OCI-M2 (cell line): ENCODE measurements at regions not wholly inside any gene's neighbourhood (a gene's known extent, or its start where the extent isn't known, plus 50 kb on each side); places are given as distances from the start of the nearest gene placed in this dataset.
"Not testable (repeated sequence)": the region's sequence is repeated elsewhere in the genome, so short reads cannot be mapped to it uniquely, and the experiment has no call there.

Experiments used
- DNase-seq: peaks from one replicate; lab custom pipeline; 2025; ENCODE audit not compliant: unreplicated experiment; lab: John Stamatoyannopoulos, UW

DNA sequence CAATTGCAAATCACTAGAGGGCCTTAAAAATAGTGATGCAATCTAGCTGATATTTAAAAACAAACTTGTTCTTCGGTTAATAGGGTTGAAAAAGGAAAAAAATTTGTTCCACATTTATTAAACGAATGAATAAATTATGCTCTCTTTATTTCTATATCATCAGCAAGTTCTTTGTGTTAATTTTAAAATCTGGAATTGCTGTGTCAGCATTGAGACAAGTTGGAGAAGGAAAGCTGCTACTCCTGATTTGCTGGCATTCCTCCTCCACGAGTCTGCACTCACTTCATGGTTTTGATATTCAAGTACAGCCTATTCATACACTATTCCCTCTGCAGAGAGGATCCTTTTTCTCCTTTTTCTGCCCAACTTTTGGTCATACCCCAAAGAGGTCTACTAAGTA is 117.6 kb downstream of the MRPL39 start:
- no peak for DNase-seq

DNA sequence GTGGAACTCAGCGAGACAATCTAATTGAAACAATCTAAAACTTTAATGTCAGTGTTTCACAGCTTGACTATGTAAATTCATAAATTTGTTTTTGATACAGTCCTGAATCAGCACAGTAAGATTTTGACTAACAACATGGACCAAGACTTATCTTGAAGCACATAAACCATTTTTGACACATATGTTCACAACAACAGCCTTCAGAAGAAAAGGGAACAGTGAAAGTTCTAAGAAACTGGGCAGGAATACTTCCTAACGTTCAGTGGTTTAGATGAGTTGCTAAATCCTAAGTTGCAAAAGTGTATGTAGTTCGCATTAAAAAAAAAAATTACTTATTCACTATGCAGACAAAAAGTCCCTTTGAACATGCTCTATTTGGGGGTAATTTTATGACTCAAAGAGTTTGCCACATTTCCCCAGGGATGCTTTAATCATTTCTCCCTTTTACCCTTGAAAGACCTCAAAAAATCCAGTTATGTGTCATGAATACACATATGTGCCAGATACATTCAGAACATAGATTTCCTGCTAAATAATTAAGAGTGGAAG is 120.2 kb downstream of the MRPL39 start:
- DNase-seq, result no peak

DNA sequence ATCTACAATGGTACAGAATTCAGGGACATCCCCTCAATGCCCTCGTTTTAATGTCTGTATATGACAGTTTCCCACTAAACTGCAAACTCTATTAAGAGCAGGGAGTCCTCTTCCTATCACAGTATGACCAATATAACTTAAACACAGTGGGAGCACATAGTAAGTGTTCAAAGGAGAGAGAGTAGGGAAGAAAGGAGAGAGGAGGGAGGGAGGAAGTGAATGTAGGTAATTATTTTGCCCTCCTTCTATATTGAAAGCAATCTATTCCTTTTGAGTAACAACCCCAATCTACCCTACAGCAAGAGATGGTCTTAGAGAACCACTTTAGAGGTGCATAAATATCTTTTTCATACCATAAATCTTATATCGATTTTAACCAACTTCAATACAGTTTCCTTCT is 121.4 kb downstream of the MRPL39 start:
- DNase-seq, result no peak

DNA sequence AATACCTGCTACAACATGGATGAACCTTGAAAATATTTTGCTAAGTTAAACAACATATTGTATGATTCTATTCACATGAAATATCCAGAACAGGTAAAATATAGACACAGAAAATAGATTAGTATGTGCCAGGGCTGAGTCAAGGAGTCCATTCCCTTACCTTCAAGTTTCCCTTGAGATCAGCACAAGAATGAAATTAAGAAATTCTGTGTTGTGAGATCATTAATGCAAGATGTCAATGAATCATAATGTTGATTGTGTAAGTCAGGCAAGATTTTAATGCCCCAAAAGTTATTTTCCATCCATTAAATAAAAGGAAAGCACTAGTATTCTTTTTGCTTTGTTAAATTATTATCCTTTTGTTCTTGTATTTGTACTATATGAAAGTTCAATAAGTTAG is 139.4 kb downstream of the MRPL39 start:
- DNase-seq, result no peak

DNA sequence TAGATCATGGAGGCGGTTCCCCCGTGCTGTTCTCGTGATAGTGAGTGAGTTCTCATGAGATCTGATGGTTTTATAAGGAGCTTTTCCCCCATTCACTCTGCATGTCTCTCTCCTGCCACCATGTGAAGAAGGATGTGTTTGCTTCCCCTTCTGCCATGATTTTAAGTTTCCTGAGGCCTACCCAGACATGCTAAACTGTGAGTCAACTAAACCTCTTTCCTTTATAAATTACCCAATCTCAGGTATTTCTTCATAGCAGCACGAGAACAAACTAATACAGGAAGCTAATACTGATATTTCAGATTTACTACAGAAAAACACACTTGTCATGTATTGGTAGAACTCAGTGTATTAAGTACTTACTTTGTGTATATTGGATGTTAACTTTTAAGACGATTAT is 140.2 kb downstream of the MRPL39 start:
- DNase-seq, result not testable (repeated sequence)

DNA sequence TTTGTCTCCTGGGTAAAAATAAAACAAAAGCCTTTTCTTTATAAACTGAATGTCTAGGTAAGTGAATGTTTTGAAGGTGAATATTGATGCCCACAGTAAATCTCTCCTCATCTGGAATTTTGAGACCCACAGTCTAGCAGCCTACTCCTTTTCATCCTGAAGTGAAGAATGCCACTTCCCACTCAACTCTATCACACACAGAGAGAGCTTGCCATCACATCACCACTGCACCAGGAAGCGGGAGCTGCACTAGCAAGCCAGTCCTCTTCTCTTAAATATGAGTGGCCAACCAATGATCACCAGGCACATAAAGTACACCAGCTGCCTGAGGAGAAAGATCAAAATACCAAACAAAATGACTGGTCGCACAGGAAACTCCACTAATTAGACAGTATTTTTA is 140.8 kb downstream of the MRPL39 start:
- DNase-seq, result no peak

DNA sequence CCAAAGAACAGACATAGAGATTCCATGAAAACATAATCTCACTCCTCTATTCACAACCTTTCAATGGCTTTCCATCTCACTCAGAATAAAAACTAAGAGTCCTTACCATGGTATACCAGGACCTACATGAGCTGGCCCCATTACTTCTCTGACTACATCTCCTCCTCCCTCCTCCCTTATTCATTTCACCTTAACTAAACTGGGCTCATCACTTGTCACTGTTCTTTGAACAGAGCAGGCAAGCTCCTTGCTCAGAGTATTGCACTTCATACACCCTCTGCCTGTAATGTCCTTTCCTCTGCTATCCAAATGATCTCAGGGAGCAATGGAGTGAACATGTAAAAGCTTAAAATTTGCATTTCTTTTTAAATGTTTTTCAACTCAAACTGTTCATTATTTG is 142.0 kb downstream of the MRPL39 start:
- DNase-seq, result no peak

DNA sequence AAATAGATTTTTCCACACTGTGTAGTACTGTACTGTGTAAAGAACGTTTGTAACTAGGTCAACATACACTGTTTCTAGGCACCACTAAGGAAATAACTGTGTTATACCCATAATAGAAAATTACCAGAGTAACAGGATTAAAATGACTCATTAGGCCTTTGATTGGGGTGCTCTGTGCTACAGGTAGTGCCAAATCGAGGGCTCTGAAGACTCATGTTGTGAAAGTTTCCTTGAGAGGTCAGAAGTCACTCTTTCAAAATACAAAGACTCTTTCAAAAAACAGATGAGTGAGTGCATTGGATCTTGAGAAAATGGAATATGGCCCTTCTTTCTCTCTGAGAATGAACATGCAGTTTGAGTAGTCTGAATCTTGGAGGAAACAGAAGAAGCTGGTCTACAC is 143.0 kb downstream of the MRPL39 start:
- DNase-seq, result no peak

DNA sequence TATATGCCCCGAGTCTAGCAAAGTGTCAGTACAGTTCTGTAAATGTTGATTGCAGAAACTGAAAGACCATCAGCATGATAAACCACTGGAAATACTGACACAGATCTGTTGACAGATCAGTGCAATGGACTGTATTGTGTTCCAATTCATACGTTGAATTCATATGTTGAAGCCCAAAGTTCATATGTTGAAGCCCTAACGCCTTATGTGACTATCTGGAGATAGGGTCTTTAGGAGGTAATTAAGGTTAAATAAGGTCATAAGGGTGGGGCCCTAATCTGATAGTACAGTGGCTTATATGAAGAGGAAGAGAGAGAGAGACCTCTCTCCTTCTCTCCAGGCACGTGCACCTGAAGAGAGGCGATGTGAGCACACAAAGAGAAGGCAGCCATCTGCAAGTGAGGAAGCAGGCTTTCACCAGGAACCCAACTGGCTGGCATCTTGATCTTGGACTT is 144.7 kb downstream of the MRPL39 start:
- DNase-seq, result no peak

DNA sequence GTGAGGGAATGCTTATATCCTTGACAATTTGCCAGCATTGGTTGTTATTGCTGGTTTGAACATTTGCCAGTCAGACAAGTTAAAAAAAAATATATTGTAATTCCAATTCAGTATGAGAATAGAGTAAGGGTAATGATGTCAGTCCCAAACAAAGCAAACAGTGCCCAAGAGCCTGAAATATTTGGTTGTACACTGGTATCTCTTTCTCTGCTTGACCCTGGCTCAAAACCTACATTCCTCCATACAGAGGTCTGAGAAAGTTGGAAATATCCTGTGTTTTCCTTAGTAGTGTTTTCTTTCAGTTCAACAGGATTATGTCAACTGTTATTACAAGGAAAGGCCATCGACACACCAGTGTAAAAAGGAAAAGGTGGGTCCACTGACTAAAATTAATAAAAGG is 145.6 kb downstream of the MRPL39 start:
- no peak for DNase-seq

DNA sequence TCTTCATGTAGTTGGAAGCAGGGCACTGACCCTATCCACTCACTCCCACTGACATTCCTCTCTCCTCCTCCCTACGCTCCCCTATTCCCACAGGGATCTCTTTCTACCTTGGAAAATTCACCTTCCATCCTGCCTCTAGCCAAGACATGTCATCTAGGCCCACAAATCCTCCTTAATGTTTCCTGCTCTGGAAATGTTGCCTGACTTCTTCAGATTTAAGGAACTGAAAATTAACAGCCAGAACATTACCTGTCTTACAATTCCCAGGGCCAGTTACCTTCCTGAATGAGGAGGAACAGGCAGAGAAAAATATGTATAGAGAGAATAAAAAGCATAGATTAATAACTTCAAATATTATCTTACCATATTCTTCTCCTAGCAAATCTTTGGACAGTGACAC is 147.3 kb downstream of the MRPL39 start:
- no peak for DNase-seq

DNA sequence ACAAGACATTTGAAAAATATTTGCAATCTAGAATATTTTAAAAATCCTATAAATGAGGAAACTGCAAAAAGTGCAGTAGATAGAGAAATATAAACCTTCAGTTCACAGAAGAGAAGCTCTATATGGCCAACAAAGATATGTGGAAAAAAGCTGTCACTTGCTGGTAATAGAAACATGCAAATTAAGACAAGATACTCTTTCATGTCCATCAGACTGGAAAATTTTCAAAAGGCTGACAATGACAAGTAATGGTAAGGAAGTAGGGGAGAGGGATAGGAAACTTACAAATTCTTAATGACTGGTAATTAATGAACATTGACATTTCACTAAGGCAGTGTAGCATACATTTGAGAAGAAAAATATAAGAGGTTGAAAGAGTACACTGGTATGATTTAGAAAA is 147.9 kb downstream of the MRPL39 start:
- no peak for DNase-seq

DNA sequence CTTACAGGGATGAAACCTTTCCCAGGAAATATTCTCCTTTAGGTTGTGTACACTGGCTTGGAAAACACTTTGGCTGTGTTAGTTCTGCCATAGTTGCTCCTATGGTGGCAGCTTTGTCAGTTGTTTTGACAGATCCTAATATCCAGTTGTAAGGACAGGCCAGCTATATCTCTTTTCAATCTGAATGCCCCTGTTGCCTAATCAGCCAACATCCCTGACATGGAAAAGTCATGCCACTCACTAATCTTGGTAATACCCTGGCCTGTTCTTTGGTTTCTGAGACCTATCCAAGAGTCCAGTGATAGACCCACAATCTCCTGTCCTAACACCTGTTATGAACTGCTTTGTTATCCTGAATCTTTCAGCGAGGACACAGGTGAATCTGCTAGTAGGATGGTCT is 148.8 kb downstream of the MRPL39 start:
- DNase-seq, result no peak

DNA sequence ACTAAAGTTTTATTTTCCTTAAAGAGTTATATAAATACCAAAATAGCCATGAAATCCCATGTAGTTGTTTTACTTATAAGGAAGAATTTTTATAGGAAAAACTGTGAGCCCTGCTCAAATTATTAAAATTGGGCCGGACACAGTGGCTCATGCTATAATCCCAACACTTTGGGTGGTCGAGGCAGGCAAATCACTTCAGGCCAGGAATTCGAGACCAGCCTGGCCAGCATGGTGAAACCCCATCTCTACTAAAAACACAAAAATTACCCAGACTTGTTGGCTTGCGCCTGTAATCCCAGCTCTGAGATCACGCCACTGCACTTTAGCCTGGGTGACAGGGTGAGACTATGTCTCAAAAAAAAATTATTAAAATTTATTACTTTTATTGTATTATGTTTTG is 149.3 kb downstream of the MRPL39 start:
- DNase-seq, result no peak

DNA sequence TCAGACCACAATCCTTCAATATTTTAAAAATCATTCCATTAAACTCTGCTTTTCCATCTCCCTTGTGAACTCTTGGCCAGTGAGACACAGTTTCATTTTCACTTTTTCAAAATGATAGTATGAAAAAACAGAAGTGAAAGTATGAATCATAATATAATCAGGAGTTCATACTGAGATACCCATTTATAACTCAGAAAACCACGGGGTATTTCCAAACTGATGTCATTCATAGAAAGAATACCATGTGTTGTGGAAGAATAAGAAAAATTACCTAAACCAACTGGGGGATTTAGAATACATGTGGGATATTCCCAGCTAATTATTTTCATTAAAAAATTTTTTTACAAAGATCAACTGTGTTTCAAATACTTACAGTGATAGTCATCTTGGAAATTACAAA is 149.9 kb downstream of the MRPL39 start:
- no peak for DNase-seq

DNA sequence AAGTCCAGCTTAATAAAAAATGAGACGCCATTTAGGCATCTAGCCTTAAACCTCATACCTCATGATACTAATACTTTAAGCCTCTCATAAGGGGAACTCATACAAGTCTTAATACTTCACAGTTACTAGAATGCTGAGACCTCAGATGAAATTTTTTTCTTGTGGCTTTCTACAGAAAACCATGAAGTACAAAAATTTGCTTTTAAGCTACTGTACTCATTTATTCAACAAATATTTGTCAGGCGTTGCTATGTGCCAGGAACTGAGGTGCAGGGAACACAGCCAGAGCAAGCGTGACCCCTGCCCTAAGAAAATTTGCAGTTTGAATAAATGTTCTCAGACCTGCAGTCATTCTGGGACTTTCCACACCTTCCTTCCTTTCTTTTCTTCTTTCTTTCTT is 150.6 kb downstream of the MRPL39 start:
- no peak for DNase-seq

DNA sequence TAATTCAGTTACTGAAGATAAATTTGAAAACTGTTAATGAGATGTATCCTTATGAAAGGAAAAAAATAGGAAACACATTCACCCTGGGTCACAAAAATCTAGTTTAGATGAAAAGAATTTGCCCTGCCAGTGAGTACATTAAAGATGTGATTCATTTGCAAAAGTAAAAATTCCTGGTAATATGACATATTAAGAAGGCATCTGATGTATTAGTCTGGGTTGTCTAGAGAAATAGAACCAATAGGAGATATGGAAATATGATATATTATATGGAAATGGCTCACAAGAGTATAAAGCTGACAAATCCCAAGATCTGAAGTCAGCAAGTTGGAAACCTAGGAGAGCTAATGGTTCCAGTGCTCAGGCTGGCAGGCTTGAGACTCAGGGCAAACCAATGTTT is 153.8 kb downstream of the MRPL39 start:
- DNase-seq, result no peak

DNA sequence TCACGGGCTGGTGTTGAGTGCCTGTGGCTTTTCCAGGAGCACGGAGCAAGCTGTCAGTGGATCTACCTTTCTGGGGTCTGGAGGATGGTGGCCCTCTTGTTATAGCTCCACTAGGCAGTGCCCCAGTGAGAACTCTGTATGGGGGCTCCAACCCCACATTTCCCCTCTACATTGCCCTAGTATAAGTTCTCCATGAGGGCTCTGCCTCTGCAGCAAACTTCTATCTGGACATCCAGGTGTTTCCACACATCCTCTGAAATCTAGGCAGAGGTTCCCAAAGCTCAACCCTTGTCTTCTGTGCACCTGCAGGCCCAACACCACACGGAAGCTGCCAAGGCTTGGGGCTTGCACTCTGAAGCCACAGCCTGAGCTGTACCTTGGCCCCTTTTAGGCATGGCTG is 157.3 kb downstream of the MRPL39 start:
- no peak for DNase-seq

DNA sequence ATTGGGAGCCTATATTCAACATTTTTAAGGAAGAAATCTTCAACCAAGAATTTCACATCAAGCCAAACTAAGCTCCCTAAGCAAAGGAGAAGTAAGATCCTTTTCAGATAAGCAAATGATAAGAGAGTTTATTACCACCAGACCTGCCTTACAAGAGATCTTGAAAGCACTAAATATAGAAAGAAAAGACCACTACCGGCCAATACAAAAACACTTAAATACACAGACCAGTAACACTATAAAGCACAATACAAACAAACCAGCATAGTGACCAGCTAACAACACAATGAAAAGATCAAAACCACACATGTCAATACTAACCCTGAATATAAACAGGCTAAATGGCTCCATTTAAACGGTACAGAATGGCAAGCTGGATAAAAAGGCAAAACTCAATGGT is 165.4 kb downstream of the MRPL39 start:
- no peak for DNase-seq

DNA sequence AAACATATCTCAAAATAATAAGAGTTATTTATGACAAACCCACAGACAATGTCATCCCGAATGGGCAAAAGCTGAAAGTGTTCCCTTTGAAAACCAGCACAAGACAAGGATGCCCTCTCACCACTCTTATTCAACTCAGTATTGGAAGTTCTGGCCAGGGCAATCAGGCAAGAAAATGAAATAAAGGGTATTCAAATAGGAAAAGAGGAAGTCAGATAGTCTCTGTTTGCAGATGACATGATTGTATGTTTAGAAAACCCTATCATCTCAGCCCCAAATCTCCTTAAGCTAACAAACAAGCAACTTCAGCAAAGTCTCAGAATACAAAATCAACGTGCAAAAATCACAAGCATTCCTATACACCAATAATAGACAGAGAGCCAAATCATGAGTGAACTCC is 169.8 kb downstream of the MRPL39 start:
- DNase-seq, result not testable (repeated sequence)

DNA sequence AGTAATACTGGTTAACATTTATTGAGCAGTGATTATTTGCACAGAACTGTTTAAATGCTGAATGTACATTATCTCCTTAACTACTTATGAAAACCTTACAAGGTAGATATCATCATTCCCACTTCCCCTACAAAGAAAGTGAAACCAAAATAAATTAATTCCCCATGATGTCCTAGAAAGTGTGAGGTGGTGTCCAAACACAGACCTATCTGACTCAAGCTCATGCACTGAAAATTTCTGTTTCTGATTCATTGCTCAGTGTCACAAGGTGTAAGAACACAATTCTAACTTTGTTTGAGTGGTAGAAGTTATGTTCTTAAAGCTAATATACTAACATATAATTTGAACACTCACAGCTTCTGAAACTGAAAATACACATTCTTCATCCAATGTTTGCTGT is 178.7 kb downstream of the MRPL39 start:
- DNase-seq, result no peak

DNA sequence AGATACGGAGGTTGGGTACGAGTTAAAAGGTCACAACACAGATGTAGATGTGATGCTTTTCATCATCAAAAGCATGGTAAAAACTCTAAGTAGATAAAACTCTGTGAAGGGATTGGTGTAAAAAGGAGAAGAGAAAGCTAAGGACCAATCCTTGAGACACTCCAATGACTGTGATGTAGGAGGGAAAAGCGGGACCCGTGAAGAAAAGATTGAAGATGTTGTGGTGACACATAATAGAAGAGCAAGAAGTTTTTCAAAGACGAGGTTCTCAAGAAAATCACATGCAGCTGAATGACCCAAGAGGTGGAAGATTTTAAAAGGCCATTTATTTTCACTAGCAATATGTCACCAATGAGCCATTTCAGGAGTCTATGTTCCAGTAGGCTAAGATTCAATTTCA is 179.5 kb downstream of the MRPL39 start:
- DNase-seq, result no peak

DNA sequence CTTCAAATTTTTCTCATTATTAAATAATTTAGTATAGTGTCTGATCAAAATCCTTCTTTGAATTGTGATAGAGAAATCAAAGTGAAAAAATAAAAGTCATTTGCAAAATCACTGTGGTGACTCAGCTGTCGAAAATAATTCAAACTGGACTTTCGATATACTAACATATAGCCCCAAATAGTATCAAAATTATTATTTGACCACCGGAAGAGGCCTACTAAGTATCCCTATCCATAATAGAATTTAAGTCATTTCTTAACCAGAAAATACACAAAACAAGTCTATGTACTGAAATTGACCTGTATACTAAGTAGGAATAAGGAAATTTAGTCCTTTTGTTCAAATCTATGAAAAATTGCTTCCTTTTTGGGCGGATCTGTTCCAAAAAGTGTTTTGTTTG is 180.7 kb downstream of the MRPL39 start:
- no peak for DNase-seq

DNA sequence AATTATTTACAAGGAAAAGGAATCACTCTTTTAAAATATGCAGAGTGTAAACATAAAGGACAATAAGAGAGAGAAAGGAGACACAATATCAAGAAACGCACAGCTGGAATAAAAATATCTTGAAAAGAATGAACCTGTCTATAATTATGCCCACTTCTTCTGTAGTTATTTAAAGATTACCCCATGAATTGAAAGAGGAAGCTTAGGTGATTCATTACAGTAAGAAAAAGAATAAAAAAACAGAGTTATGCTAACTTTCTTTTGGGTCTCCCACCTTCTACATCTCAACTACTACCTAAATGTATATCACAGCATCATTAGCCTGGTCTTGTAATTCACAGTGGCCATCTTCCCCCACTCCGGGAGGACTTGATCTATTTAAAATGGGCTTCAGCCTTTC is 182.1 kb downstream of the MRPL39 start:
- no peak for DNase-seq
